ENCODE measurements at regions not wholly inside any gene's neighbourhood (a gene's known extent, or its start where the extent isn't known, plus 50 kb on each side); places are given as distances from the start of the nearest gene placed in this dataset.
"Not testable (repeated sequence)": the region's sequence is repeated elsewhere in the genome, so short reads cannot be mapped to it uniquely, and the experiment has no call there.

GRCh38 chr5:92945605-92946097 lies 635.4 kb downstream of the NR2F1-AS1 start:
- no peak for TF ChIP-seq CTCF (conservative IDR thresholded peaks at IDR 0.05; ENCODE audit: low read depth, low read length)
- peak; percentile 29 for DNase-seq (ENCODE audit: low read depth)
- no peak overlapping the region for H3K4me3 ChIP-seq (ENCODE audit: low read depth, low read length)

- DNase-seq (ENCODE audit: low read depth): no peak
- H3K4me3 ChIP-seq (ENCODE audit: low read depth, low read length): no peak overlapping the region
- TF ChIP-seq CTCF (conservative IDR thresholded peaks at IDR 0.05; ENCODE audit: low read depth, low read length): no peak
Observed at GRCh38 chr5:92944903-92945604, 636.0 kb downstream of the NR2F1-AS1 start.

GRCh38 chr5:92944337-92944736 lies 636.7 kb downstream of the NR2F1-AS1 start:
- no peak for DNase-seq (ENCODE audit: low read depth)
- no peak for TF ChIP-seq CTCF (conservative IDR thresholded peaks at IDR 0.05; ENCODE audit: low read depth, low read length)
- H3K4me3 ChIP-seq (ENCODE audit: low read depth, low read length): no peak overlapping the region

- H3K4me3 ChIP-seq (ENCODE audit: low read depth, low read length): no peak overlapping the region
- no peak for DNase-seq (ENCODE audit: low read depth)
- no peak for TF ChIP-seq CTCF (conservative IDR thresholded peaks at IDR 0.05; ENCODE audit: low read depth, low read length)
Observed at GRCh38 chr5:92942762-92943161, 638.3 kb downstream of the NR2F1-AS1 start.

GRCh38 chr5:92941806-92942205 lies 639.2 kb downstream of the NR2F1-AS1 start:
- DNase-seq (ENCODE audit: low read depth): no peak
- no peak for TF ChIP-seq CTCF (conservative IDR thresholded peaks at IDR 0.05; ENCODE audit: low read depth, low read length)
- H3K4me3 ChIP-seq (ENCODE audit: low read depth, low read length): no peak overlapping the region

- DNase-seq (ENCODE audit: low read depth): no peak
- H3K4me3 ChIP-seq (ENCODE audit: low read depth, low read length): no peak overlapping the region
- no peak for TF ChIP-seq CTCF (conservative IDR thresholded peaks at IDR 0.05; ENCODE audit: low read depth, low read length)
Observed at GRCh38 chr5:92939428-92939827, 641.6 kb downstream of the NR2F1-AS1 start.

GRCh38 chr5:92937396-92937795 lies 643.6 kb downstream of the NR2F1-AS1 start:
- not testable (repeated sequence) for H3K4me3 ChIP-seq (ENCODE audit: low read depth, low read length)

More at GRCh38 chr5:92937396-92937795, 643.6 kb downstream of the NR2F1-AS1 start:
- DNase-seq (ENCODE audit: low read depth): not testable (repeated sequence)

Measured in epithelial cell of proximal tubule (primary cell).